ENCODE measurements at regions not wholly inside any gene's neighbourhood (a gene's known extent, or its start where the extent isn't known, plus 50 kb on each side); places are given as distances from the start of the nearest gene placed in this dataset.
A peak's percentile ranks its signal among the peaks of the same experiment; 100 is the strongest.

- Histone ChIP-seq H3K79me2 (ENCODE audit: control insufficient read depth, insufficient read depth, low read length) (peaks cover 28% of the 10 kb centered on the region), H4K20me1 (ENCODE audit: control insufficient read depth, insufficient read depth) (no peaks in the 10 kb centered on the region), H3K4me2 (ENCODE audit: control insufficient read depth, insufficient read depth) (peak overlapping the region; percentile 39), H3K36me3 (ENCODE audit: control insufficient read depth in 2 of 2, insufficient read depth in 2 of 2, low read length in 1 of 2) (no peaks in the 10 kb centered on the region), H3K4me3 (no peak overlapping the region), H2AFZ (ENCODE audit: control insufficient read depth, low read depth, low read length) (peak overlapping the region; percentile 21; the same call in 1 of the 2 replicates), H3K4me1 (ENCODE audit: control insufficient read depth, insufficient read depth, low read length) (peaks cover 96% of the 10 kb centered on the region), H3K9ac (ENCODE audit: control insufficient read depth, insufficient read depth, low read length) (peak overlapping the region; percentile 72), H3K27me3 (replicated peaks in 1 of 2; ENCODE audit: control insufficient read depth in 2 of 2, insufficient read depth in 2 of 2, low read length in 1 of 2) (no peaks in the 10 kb centered on the region), H3K27ac (ENCODE audit: control insufficient read depth, insufficient read depth) (peak overlapping the region; percentile 94), H3K9me3 (replicated peaks; ENCODE audit: control insufficient read depth, insufficient read depth, low read length) (no peaks in the 10 kb centered on the region)
- FAIRE-seq = peak; percentile 71
- peak; percentile 36 for ATAC-seq
- ChIA-PET RAD21 (ENCODE audit: unreplicated experiment) (interaction anchor here (0.6 to 15.0 kb wide), 41 partner anchors 8 to 1209 kb away, joined by 3 to 519 read pairs (median 10); partner anchors contain the start of genes DUSP22 and IRF4), POLR2A (interaction anchor here (0.6 to 5.0 kb wide), 32 partner anchors 9 to 363 kb away, joined by 3 to 39 read pairs (median 5); partner anchors contain the start of genes DUSP22 and IRF4), SMC1A (ENCODE audit: uncharacterized antibody, unreplicated experiment) (interaction anchor here (0.7 to 24.5 kb wide), 49 partner anchors 9 to 493 kb away, joined by 3 to 748 read pairs (median 6); partner anchors contain the start of genes DUSP22 and IRF4), CTCF (interaction anchor here (0.6 to 13.3 kb wide), 42 partner anchors 10 to 1259 kb away, joined by 3 to 460 read pairs (median 7); partner anchors contain the start of gene DUSP22)
- intact Hi-C loops (cut with micrococcal nuclease; ENCODE audit: unreplicated experiment) = loop anchor here (1.0 to 10.0 kb wide), 5 partner anchors 38 to 365 kb away; no protein-coding TSS in a partner anchor
- BruUV-seq (replicated peaks) = no TSS peak
- peak; percentile 95 for DNase-seq (ENCODE audit: low read depth, low spot score)
- 20% methylated on average over 17 of the region's 17 CpGs for WGBS (ENCODE audit: insufficient coverage, insufficient replicate concordance, low lambda C conversion rate, missing lambda C conversion rate)
- in situ Hi-C loops (cut with MboI) = no loop called here
- TF ChIP-seq IKZF1 (conservative IDR thresholded peaks at IDR 0.05) (peak; percentile 13; the same call in 1 of the 2 replicates), MTA2 (IDR thresholded peaks at IDR 0.05; ENCODE audit: low read depth) (peak; percentile 35), CHD1 (IDR thresholded peaks at IDR 0.05; ENCODE audit: low read depth, low read length) (peak; percentile 70; the same call in 1 of the 2 replicates), PAX8 (IDR thresholded peaks at IDR 0.05) (no peak), NKRF (conservative IDR thresholded peaks at IDR 0.05) (no peak), SMAD1 (IDR thresholded peaks at IDR 0.05; ENCODE audit: low read depth, partially characterized antibody) (peak; percentile 59), CHD4 (IDR thresholded peaks at IDR 0.05) (no peak), JUNB (IDR thresholded peaks at IDR 0.05) (no peak), STAT3 (IDR thresholded peaks at IDR 0.05; ENCODE audit: low read depth, low read length) (no peak), NR2C2 (IDR thresholded peaks at IDR 0.05; ENCODE audit: borderline replicate concordance, control insufficient read depth, insufficient read length, low read depth) (no peak), RB1 (IDR thresholded peaks at IDR 0.05; ENCODE audit: borderline replicate concordance) (no peak), NBN (IDR thresholded peaks at IDR 0.05) (peak; percentile 68; the same call in 1 of the 2 replicates), E2F4 (IDR thresholded peaks at IDR 0.05; ENCODE audit: low read depth, low read length) (no peak), CEBPB (IDR thresholded peaks at IDR 0.05; ENCODE audit: borderline replicate concordance in 1 of 2, low read depth in 2 of 2, low read length in 2 of 2) (no peak), HDAC6 (IDR thresholded peaks at IDR 0.05; ENCODE audit: unreplicated experiment) (no peak), NRF1 (conservative IDR thresholded peaks at IDR 0.05; ENCODE audit: low read depth, low read length) (no peak), ZNF622 (IDR thresholded peaks at IDR 0.05) (no peak), PML (IDR thresholded peaks at IDR 0.05; ENCODE audit: low read length) (no peak), ZZZ3 (IDR thresholded peaks at IDR 0.05; ENCODE audit: control insufficient read depth, insufficient read length, low read depth) (no peak), SUZ12 (IDR thresholded peaks at IDR 0.05; ENCODE audit: unreplicated experiment) (no peak), POLR2AphosphoS2 (IDR thresholded peaks at IDR 0.05; ENCODE audit: low read depth, low read length) (no peak), GATAD2B (conservative IDR thresholded peaks at IDR 0.05; ENCODE audit: low read depth) (no peak; the same call in 1 of the 2 replicates)
Measured at GRCh38 chr6:227074-227782, 65.1 kb upstream of the DUSP22 start.
